ELR (cell line): ENCODE measurements at regions not wholly inside any gene's neighbourhood (a gene's known extent, or its start where the extent isn't known, plus 50 kb on each side); places are given as distances from the start of the nearest gene placed in this dataset.

ENCODE experiments used
- DNase-seq: peaks from one replicate; pipeline ENCODE4 v3.0.0-alpha.2; 2015; ENCODE audit warnings: low read depth

DNA sequence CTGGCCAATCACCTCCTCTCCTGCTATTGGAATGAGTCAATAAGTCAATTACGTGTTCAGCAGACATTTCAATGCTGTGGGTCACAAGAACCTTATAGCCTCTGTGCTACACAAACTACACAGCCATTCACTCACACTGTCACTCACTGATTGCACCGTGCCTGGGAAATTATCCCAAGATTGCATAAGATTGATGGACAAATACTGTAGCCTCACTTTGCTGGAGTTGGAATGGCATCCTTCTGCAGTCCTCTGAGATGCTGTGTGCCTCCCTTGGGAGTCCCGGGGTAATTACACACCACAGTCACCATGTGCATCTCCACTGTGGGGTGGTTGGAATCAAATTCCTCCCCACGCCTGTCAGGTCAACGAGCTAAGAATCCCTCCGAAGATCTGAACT, 358.7 kb upstream of the MGMT start:
- DNase-seq, result no peak

DNA sequence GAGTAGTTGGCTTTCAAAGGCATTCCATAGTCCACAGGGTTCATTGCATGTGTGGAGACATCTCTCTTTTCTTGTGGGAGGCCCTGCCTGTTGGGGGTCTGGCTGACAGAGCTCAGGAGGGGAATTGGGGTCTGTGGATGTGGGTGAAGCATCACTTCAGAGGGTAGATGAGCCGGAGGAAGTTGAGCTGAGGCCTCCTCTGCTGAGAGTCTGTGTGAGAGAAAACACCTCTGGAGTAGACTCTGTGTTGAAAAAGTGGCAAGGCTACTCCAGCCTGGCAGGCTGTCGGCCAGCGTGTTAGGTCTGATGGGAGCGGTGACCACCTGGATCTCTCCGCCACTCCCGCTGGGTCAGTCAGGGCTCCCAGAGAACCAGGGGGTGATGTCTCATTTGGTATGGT, 358.0 kb upstream of the MGMT start:
- DNase-seq, result no peak

DNA sequence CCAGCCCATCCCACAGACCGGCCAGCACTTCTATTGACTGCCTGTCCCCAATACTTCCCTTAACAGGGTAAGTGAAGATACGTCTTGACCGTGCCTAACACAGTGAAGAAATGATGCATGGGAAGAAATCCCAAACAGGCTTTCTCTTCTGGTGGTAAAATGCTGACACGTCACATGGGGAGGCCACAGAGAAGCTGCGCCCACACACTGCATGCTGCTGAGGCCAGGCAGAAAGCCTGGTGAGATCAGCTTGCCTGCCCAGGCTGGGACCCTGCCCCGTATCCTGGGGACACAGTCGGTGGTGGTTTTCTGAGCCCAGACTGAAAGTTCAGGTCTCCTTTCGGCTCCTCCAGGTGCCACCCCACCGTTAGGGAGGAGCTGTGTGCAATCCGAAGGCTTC, 356.3 kb upstream of the MGMT start:
- no peak for DNase-seq

DNA sequence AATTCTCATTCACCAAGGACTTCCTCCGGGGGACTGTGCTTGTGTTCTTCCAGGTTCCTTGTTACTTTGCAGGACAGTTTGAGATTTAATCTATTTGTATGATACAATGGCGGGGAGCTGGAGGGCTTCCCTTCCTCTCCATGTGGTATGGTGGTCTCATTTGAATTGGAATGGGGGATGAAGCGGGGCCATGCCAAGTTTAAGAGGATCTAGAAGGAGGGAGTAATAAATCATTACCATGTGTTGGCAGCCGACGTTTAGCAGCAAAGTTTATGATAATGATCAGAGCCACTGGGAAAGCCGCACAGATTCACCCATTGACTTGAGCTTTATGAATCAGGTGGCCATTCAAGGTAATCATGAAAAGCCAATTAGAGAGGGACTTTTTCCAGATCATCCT, 355.1 kb upstream of the MGMT start:
- DNase-seq, result no peak

DNA sequence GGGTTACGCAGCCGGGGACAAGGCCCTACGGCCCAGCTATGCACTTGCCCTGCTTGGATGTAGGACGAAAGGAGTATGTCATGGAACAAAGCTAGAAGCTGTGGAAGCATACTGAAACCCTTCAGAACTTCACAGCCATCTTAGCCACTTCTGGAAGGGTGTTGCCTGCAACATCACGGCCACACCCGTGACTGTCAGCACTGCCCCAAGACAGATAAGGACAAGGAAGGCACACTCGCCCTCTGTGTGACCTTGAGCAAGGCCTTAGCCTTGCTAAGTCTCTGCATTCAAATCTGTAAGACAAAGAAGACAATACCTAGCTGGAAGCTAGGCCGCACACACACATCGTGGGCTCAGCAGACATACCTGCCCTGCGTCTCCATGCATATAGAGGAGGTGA, 352.5 kb upstream of the MGMT start:
- DNase-seq, result no peak

DNA sequence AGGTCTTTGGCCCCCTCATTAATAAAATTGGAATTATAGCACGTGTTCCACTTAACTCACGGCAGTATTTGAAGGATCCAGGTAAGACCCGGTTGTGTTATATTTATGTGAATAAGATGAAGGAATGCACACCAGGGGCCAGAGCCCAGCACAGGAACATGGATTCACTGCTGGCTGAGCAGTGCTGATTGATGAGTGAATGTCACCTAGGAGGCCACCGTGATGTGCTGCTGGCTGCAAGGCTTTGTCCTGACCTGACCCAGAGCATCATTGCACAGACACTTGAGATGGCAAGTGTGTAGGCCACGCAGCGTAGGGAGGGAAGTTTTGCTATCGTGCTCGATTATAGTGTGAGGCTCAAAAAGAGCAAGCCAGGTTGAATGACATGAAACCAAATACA, 350.7 kb upstream of the MGMT start:
- no peak for DNase-seq

DNA sequence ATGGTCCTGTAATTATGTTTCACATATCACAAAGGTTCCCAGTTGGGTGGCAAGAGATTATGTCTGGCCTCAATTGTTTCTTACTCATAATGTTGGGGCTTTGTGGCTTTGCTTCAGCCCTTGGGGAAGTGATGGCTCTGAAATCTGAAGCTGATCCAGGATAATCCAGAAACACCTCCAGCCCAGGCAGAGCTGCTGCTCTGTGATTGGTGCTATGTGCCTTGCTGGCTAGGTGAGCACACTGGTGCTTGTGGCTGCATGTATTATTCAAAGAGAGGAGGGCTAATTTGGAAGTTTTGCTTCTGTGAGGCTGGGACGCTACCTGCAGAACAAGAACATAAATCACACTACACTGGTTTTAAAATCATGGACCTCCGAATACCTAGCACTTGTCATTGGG, 346.6 kb upstream of the MGMT start:
- DNase-seq, result no peak

DNA sequence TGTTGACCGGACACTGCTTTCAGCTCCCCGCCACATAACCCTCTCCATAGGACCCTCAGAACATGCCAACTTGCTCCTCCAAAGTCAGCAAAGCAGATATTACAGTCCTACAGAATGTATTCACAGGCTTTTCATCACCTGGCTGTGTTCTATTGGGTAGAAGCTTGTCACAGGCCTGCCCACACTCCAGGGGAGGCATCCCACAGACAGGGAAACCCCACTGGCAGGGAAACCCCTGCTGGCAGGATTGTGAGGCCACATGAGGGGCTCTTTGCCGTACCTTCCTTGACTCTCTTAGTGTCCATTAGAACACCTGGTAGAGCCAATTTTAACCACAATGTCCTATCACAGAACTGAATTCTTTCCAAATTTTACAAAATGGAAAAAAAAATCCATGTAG, 344.2 kb upstream of the MGMT start:
- DNase-seq, result no peak

DNA sequence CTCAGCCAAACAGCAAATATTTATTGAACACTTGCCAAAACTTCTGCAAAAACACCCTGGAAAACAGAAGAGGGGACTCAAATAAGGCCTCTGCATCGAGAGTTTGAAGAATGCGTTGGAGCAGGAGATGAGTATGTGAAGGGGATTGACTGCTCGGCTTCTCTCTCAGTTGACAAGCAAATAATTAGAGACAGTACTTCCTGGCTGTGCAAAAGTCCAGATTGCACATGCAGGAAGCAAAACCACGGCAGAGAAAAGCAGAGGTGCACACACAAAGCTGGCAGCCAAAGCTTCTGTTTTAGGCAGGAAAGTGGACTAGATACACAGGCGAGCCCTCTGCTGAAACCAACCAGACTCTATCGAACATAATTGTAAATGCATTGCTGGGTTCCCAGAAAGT, 343.6 kb upstream of the MGMT start:
- DNase-seq, result no peak

DNA sequence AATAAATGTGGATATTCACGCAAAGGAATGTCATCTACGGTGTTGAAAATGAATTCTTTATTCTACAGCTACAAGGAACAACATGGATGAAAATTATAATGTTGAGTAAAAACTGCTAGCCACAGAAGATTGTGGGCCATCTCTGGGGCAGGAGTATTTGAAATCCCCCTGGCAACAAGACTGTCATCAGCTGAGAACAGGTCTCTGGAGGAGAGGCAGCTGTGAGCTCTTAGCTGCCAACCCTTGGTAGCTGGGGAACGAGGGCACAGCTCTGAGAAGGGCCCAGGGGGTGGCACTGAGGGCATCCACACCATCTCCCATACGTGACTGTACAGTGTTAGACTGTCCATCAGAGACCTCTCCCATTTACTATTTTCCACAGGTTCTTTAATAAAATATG, 340.1 kb upstream of the MGMT start:
- no peak for DNase-seq

DNA sequence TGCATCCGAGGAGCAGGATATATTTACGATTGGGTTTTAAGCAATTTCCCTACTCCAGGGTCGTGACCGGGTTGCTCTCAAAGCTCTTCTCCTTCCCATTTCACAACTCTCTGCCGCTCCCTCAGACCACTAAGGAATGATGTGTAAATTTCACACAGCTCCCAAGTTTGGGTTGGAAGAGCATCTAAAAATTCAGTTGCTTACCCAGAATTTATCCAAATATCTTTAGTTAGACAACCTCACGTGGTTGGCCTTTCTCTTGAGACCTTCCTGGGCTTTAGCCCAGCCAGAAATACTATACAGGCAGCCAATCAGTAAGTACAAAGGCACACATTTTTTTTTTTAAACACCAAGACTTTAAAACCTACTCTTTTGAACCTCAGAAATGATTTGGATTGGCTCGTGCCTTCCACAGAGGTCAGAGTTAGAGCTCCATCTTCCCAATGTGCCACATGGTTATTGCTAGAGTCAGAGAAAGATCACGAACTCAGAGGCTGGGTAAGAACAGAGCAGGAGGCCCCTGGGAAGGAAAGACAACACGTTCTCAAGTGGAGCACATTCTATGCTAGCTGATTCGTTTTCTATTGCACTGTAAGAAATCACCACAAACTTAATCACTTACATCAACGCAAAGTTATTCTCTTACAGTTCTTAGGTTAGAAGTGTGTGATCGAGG, 335.4 kb upstream of the MGMT start:
- DNase-seq, result no peak

DNA sequence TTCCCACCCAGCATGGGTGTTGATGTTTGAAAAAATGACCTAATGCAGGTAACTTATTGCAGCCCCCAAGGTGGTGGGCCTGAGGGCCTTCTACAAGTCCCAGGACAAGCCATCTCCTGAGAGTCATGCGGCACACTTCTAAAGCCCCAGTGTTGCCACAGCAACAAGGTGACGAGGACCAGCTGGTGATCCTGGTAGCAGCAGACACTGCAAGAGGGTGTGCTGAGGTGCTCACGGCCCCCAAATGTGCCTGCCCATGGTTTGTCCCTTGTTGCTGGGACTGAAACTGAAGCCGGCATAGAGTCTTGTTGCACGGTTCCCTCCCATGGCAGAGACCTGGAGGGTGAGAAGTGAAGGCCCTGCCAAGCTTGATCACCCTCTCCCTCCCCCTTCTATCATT, 333.2 kb upstream of the MGMT start:
- DNase-seq, result no peak

DNA sequence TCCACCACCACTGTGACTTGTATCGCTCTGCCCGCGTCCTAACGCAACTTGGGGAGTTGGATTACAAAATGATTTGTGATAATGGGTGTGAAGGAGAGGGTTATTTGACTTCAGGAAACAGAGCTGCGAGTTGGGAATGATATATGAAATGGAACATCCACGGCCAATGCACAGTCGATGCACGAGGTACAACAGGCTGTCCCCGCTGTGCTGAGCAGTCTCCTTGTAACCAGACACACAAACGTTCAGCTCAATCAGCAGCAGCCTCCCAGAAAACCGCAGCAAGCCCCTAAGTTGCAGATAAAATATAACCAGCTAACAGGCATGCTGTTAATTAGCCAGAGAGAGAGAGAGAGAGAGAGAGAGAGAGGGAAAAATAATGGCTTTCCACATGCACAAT, 332.7 kb upstream of the MGMT start:
- no peak for DNase-seq

DNA sequence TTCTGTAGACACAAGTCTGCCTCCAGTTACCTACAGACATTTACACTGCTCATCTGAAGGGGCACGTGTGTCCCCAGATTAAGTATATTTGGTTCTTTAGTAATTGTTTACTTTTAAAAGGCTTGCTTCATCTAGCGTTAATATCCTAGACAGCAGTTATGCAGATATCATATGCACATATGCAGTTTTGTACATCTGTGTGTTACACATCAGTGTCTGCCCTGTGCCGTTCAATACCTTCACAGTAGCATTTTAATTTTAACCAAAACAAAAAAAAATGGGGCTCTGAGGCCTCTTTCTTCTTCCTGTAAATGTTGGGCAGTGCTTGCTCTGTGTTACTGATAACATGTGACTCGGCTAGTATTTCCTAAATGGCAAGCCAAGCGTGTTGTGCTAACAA, 331.4 kb upstream of the MGMT start:
- no peak for DNase-seq

DNA sequence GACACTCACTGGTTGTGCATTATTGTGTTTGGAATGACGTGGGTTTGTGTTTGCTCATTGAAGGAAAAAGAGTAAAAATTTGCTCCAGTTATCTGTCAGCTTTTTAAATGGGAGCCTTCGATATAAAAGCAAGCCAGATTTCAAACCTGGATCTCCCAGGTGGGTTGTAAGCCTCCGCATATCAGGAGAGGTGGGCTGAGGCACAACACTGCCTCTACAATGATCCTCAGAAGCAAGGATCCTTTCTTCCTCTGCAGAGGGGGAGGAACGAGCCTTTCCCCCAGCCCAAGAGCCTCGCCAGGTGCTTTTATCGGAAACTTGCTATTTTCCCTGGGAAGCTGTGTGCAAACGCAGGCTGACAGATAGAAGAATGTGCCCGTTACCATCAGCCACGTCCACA, 331.0 kb upstream of the MGMT start:
- no peak for DNase-seq

DNA sequence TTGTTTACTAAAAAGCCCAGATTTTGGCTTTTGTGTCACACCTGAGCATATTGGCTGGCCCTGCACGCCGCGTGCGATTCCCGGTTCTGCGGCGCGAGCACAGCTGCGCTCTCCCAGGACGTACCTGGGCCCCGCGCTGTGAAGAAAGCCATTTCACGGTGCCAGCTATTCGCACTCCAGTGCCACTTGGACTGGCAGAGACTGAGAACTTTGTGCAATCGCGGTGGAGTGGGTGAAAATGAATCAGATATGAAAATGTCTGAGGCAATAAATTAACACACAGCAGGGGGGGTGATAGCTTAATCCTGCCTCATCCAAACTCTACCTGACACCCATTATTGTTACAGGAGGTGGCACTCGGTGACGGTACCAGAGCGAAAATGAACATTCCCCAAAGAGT, 330.1 kb upstream of the MGMT start:
- no peak for DNase-seq

DNA sequence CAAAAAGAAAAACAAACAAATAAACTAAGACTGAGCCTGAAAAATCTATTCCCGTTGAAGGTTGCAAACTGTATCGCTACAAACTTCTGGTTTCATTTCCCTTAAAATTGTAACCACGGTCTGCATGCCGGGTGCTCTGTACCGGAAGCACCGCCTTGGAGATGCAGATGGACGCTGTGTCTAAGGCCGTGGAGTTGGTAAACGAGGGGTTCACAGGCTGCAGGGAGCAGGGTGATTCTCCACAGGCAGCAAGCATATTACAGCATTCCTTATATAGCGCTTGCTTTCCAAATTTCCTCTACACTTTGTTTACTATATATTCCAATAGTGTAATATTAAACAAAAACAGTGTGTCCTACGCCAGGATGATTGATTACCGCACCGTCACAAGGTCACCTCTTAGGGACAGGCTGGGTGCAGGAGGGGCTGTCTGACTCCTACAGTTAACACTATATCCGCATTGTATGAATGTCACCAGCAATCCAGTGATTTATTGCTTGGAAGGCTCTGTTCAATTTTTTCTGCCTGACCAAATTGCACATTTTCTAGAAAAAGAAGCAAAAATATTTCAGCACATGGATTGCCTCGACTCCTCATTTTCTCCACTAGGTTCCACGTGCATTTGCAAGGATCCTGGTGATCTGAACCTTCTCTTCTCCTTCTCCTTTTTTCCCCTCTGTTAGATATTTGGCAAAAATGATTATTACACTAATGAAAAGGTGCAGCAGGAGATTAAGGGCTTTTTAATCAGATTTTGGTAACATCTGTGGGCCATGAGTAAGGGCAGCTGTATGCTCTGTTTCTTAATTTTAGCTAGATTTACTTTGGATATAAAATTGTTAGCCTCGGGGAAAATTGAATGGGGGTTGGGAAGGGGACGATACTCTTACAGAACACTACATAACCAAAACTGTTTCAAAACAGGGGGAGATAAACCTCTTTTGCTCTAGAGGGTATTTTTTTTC, 325.8 kb upstream of the MGMT start:
- no peak for DNase-seq

DNA sequence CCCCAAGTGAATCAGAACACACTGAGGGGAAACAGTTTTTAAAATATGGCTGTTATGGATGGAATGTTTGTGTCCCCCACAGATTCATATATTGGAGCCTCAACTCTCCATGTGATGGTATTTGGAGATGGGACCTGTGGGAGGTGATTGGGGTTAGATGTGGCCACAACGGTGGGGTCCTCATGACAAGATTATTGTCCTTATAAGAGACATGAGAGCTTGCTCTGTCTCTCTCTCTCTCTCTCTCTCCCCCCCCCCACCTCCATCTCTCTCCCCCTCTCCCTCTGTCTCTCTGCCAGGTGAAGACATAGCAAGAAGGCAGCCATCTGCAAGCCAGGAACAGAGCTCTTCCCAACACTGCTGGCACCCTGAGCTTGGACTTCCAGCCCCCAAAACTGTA, 315.8 kb upstream of the MGMT start:
- no peak for DNase-seq

DNA sequence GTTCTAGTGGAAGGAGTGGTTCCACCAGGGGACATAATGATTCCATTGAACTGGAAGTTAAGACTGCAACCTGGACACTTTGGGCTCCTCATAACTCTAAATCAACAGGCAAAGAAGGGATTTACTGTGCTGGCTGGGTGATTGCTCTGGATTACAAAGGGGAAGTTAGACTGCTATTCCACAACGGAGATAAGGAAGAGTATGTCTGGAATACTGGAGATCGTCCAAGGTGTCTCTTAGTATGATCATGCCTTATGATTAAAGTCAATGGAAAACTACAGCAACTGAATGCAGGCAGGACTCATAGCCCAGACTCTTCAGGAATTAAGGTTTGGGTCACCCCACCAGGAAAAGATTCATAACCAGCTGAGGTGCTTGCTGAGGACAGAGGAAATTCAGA, 310.6 kb upstream of the MGMT start:
- no peak for DNase-seq

DNA sequence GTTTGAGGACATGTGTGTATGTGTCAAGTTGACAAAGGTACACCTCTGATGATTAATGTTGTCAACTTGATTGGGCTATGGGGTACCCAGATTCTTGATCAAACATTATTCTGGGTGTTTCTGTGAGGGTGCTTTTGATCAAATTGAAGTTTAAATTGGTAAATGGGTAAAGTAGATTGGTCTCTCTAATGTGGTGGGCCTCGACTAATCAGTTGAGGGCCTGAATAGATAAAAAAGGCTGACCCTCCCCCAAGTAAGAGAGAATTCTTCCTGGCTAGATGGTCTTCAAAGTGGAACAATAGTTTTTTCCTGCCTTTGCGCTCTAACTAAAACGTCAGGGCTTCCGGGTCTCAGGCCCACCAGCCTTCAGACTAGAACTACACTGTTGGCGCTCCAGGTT, 309.9 kb upstream of the MGMT start:
- no peak for DNase-seq

DNA sequence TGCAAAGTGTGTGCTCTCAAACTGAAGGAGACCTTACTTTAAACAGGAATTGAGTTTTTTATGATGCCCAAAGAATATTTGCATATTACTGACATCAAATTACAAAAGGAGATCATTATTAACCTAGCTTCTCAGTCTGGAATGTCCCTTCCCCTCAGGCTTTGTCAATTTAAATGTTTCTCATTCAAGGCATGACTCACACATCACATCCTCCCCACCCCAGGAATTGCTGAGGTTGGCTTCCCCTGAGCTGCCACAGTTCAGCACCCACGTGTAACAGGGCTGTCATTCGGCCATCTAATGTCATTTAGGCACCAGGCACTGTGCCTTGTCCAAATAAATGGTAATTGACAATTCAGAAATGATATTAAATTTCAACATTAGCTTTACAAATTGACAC, 305.9 kb upstream of the MGMT start:
- no peak for DNase-seq

DNA sequence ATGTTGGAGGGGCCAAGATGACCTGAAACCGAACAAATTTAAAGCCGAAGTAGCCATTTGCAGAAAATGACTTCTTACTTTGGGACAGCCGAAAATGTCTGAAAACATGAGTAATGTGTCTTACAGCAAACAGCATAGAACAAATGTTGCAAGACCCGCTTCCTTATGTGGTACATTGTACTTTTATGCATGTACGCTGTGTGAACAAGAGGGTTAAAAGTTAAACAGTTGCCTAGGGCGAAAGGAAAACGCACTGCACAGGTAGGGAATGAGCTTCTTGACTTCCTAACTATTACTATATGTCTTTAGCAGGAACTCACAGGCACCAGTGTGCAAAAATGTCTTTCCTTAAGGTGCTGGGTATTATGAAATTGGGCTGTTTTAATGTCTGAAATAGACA, 303.5 kb upstream of the MGMT start:
- DNase-seq, result no peak

DNA sequence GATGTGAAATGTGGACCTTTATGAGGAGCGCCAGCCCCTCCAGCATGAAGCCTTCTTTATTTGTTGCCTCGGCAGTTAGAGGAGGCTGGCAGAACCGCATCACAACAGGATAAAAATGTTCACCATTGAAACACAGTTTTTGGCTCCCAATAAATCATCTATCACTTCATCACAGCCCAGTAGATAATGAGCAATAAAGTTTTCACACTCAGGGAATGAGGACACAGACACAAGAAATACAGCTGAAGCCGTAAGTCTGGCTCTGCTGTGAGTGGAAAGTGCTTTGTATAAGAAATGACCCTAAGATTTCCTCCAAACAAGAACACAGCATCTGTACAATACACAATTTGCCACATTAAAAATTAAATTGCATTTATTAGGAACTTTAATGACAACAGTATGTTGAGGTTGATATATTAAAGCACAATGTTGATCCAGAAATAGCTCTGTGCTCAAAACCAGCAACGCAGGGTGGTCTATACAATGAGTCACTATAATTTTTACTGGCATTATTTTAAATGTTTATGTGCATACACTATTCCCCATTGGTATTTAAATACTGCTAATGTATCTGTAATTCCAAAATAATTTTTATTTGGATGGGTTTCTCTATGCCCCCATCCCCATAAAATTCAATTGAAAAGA, 301.8 kb upstream of the MGMT start:
- no peak for DNase-seq
